Choroid plexus epithelial cell (primary cell): ENCODE measurements at regions not wholly inside any gene's neighbourhood (a gene's known extent, or its start where the extent isn't known, plus 50 kb on each side); places are given as distances from the start of the nearest gene placed in this dataset.

Experiments
- DNase-seq: peaks from one replicate; pipeline ENCODE4 v3.0.0-alpha.2; 2010; ENCODE audit warnings: low read depth
- H3K4me3 ChIP-seq: 2 replicates; pipeline ENCODE4 v1.5.1; 2011; ENCODE audit warnings: low read depth, mild to moderate bottlenecking, control low read depth, low read length, moderate library complexity
- CTCF ChIP-seq: conservative IDR thresholded peaks from 2 replicates; pipeline ENCODE4 v1.5.1; 2011; ENCODE audit warnings: low read depth, mild to moderate bottlenecking, control low read depth, inconsistent platforms, low read length, moderate library complexity

DNA sequence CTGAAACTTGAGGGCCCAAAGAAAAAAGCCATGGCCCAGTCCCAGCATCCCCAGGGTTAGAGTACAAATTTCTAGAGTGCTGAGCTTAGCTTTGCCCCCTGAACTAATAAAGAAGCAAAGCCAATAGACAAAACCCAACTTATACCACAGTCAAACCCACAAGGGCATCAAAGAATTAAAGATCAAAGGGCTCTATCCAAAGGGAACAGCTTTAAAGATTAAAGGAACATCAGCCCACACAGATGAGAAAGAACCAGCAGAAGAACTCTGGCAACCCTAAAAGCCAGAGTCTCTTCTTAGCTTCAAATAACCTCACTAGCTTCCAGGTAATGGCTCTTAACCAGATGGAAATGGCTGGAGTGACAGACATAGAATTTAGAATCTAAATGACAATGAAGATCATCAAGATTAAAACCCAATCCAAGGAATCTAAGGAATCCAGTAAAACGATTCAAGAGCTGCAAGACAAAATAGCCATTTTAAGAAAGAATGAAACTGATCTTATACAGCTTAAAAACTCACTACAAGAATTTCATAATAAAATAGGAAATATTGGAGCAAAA is 93.9 kb downstream of the YIPF5 start:
- TF ChIP-seq CTCF = no peak
- no peak overlapping the region for H3K4me3 ChIP-seq
- no peak for DNase-seq

- no peak overlapping the region for H3K4me3 ChIP-seq
- TF ChIP-seq CTCF = no peak
- DNase-seq = no peak
These were observed 87.3 kb downstream of the YIPF5 start for GRCh38 chr5:144083185-144083584.

DNA sequence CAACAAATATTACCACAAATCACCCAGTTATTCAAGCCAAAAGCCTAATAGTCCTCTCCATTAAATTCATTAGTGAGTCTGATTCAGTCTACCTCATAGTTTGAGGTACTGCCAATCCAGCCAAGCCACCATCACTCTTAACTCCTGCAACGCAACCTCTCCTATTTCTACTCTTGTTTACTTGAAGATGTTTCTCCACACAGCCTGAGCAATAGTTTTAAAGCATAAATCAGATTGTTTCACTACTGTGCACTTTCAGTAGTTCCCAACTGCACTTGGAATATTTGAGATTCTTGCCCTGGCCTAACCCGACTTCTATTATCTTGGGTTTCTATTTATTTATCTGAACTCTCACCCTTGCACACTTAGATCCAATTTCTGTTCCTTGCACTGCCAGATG is 85.5 kb downstream of the YIPF5 start:
- no peak overlapping the region for H3K4me3 ChIP-seq
- TF ChIP-seq CTCF = no peak
- peak; percentile 62 for DNase-seq

- no peak for TF ChIP-seq CTCF
- no peak overlapping the region for H3K4me3 ChIP-seq
- no peak for DNase-seq
These were observed 85.1 kb downstream of the YIPF5 start for GRCh38 chr5:144085381-144085780.

DNA sequence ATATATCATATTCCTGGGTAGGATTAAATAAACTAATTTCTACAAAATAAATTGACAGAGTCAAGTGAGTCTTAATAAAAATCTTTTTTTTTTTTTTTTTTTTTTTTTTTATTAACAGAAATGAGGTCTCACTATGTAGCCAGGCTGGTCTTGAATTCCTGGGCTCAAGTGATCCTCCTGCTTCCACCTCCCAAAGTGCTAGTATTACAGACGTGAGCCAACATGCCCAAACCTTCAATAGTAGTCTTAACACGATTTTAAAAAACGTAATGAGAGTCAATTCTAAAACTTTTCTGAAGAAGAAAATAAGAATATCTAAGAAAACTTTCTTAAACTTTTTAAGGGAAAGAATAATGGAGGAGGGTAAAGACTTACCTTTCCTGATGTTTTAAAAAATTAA is 84.2 kb downstream of the YIPF5 start:
- H3K4me3 ChIP-seq = no peak overlapping the region
- DNase-seq = no peak
- no peak for TF ChIP-seq CTCF

DNA sequence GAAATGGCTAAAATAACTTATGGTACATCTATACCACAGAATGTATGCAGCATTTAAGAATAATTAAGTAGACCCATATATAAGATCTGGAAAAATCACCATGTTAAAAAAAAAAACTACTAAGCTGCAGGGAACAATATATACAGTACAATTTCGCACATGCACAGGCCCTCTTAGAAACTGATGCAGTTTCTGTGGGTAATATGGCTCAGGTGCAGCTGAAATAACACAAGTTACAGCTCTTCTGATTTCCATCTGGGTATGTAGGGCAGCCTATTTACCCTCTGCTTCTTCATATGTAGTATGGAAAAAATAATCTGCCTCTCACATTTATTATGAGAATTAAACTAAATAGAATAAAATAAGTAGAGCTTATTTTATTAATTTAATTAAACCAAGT is 82.9 kb downstream of the YIPF5 start:
- no peak for TF ChIP-seq CTCF
- no peak overlapping the region for H3K4me3 ChIP-seq
- no peak for DNase-seq

DNA sequence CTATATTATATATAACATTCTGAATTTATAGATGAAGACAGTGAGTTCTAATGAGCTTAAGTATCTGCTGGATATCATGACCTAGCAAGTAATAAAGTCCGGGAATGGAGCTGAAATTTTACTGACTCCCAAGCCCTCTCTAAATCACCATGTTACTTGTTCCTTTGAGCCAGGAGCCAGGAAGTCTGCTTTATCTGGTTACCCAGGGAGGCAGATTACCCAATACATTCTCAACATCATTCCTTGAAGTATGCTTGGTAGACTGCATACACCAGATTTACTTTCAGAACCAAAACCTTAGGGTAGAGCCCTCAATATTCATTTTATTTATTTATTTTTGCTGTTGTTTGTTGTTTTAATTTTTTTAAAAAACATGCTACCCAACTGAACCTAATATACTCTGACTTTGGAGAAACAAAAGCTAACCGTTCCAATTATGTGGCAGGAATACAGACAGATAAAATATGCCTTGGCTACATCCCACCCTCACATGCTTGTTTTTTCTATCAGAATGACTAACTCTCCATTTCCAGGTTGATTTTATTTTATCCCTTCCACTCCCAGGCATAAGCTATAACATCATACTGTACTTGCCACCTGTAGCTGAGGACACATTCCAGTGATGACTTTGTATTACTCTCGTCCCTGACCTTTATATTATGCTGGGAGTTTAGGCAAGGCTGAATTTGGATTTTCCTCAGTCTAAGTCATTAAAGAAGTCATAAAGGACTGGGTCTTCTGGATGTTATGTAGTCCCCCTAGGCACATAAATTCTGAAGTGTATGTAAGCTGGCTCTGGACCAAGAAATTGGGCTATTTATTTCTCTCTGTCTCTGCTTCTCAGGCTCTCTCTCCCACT is 82.0 kb downstream of the YIPF5 start:
- H3K4me3 ChIP-seq = no peak overlapping the region
- DNase-seq = peak; percentile 70
- no peak for TF ChIP-seq CTCF
